ENCODE measurements at regions not wholly inside any gene's neighbourhood (a gene's known extent, or its start where the extent isn't known, plus 50 kb on each side); places are given as distances from the start of the nearest gene placed in this dataset.

DNA sequence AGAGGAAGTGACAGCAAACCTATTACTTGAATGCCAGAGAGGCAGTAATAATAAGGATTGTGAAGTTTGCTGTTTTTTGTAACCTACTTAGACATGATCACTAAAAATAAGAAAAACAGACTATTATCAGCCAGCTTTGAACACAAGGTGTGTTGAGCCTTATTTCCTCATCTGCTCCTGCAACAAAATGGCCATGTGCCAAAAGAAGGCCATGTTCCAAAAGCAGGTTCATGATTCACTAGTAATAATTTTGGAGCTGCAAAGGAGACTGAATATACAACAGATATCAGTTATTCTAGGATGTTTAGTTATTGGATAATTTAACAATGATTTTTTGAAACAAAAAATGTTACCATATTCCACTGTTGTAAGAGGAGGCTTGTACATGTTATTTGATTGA lies 578.7 kb downstream of the SQOR start:
- DNase-seq (ENCODE audit: low spot score): no peak
- no TSS peak for BruUV-seq (replicated peaks)
- no peak overlapping the region for H3K4me3 ChIP-seq (replicated peaks in 1 of 3; ENCODE audit: insufficient read depth in 1 of 3, low read depth in 2 of 3, low read length in 3 of 3)
- no peaks in the 10 kb centered on the region for H3K4me1 ChIP-seq (ENCODE audit: insufficient read depth, low read length)
- no peaks in the 10 kb centered on the region for H3K27me3 ChIP-seq (ENCODE audit: control insufficient read depth in 1 of 2, insufficient read depth in 2 of 2, low read length in 2 of 2)
- H4K20me1 ChIP-seq (ENCODE audit: insufficient read depth, low read length): no peaks in the 10 kb centered on the region
- H3K4me2 ChIP-seq (ENCODE audit: low read depth, low read length): no peak overlapping the region
- peaks cover 75% of the 10 kb centered on the region for H3K9me3 ChIP-seq (ENCODE audit: low read length)
- no peaks in the 10 kb centered on the region for H3K36me3 ChIP-seq (replicated peaks in 1 of 2; ENCODE audit: control insufficient read depth in 1 of 2, insufficient read depth in 2 of 2, low read length in 2 of 2)
- no peak for ATAC-seq
- in situ Hi-C loops (cut with HindIII; ENCODE audit: extremely low pct_ligation_motif_present, low pct_unique_long_range_greater_than_20kb): no loop called here
- CTCF ChIA-PET (ENCODE audit: low intra/inter-chr PET ratio, low total read pairs): no interaction called here
- no peak overlapping the region for H2AFZ ChIP-seq (ENCODE audit: low read length)
- TF ChIP-seq ZNF619 (CRISPR knock-in tag; IDR thresholded peaks at IDR 0.05): no peak
- TF ChIP-seq ZNF343 (CRISPR knock-in tag; IDR thresholded peaks at IDR 0.05): no peak
- TF ChIP-seq GABPA (IDR thresholded peaks at IDR 0.05; ENCODE audit: low read depth, low read length): no peak
- no peak for TF ChIP-seq GABPA (CRISPR knock-in tag; IDR thresholded peaks at IDR 0.05; ENCODE audit: low read depth)
- TF ChIP-seq, protein P1, sequence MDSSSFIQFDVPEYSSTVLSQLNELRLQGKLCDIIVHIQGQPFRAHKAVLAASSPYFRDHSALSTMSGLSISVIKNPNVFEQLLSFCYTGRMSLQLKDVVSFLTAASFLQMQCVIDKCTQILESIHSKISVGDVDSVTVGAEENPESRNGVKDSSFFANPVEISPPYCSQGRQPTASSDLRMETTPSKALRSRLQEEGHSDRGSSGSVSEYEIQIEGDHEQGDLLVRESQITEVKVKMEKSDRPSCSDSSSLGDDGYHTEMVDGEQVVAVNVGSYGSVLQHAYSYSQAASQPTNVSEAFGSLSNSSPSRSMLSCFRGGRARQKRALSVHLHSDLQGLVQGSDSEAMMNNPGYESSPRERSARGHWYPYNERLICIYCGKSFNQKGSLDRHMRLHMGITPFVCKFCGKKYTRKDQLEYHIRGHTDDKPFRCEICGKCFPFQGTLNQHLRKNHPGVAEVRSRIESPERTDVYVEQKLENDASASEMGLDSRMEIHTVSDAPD (CRISPR knock-in tag; IDR thresholded peaks at IDR 0.05): no peak
- TF ChIP-seq, protein P2, sequence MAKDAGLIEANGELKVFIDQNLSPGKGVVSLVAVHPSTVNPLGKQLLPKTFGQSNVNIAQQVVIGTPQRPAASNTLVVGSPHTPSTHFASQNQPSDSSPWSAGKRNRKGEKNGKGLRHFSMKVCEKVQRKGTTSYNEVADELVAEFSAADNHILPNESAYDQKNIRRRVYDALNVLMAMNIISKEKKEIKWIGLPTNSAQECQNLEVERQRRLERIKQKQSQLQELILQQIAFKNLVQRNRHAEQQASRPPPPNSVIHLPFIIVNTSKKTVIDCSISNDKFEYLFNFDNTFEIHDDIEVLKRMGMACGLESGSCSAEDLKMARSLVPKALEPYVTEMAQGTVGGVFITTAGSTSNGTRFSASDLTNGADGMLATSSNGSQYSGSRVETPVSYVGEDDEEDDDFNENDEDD (CRISPR knock-in tag; IDR thresholded peaks at IDR 0.05; ENCODE audit: borderline replicate concordance): no peak
- no peak for TF ChIP-seq NCOA2 (CRISPR knock-in tag; IDR thresholded peaks at IDR 0.05)
- TF ChIP-seq RORA (CRISPR knock-in tag; IDR thresholded peaks at IDR 0.05): no peak
- POLR2A ChIA-PET: no interaction called here
- H3K9ac ChIP-seq (ENCODE audit: insufficient read depth, low read depth, low read length): no peak overlapping the region
- H3K27ac ChIP-seq (ENCODE audit: extremely low read length, insufficient read depth, low read length): no peak overlapping the region
- no peak for FAIRE-seq
- H3K79me2 ChIP-seq (ENCODE audit: insufficient read depth, low read length): no peaks in the 10 kb centered on the region
- intact Hi-C loops (cut with micrococcal nuclease; ENCODE audit: unreplicated experiment): no loop called here

DNA sequence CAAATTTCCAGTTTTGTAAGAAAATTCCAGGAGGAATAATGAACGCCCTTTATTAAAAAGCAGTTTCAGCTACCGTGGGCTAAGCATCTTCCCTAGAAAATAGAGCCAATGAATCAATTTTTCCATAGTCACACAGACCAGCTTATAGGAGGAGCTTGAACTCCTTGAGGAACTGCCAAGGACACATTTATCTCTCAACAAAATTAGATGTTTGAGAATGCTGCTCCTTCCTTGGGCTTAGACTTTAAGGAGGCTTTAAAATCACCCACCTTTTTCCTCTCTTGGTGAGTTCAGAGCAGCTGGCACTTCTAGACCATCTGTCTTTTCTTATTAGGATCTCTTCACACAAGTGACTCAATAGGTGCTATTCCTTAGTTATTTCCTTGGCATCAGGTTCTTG lies 588.0 kb downstream of the SQOR start:
- ATAC-seq (no peak), DNase-seq (ENCODE audit: low spot score) (no peak), FAIRE-seq (no peak)
- Histone ChIP-seq H3K4me1 (ENCODE audit: insufficient read depth, low read length) (no peaks in the 10 kb centered on the region), H4K20me1 (ENCODE audit: insufficient read depth, low read length) (no peaks in the 10 kb centered on the region), H3K27ac (ENCODE audit: extremely low read length, insufficient read depth, low read length) (no peak overlapping the region), H3K36me3 (replicated peaks in 1 of 2; ENCODE audit: control insufficient read depth in 1 of 2, insufficient read depth in 2 of 2, low read length in 2 of 2) (no peaks in the 10 kb centered on the region), H3K27me3 (ENCODE audit: control insufficient read depth in 1 of 2, insufficient read depth in 2 of 2, low read length in 2 of 2) (no peaks in the 10 kb centered on the region; a peak in 1 of 5 replicates), H3K4me3 (replicated peaks in 1 of 3; ENCODE audit: insufficient read depth in 1 of 3, low read depth in 2 of 3, low read length in 3 of 3) (no peak overlapping the region), H3K9me3 (ENCODE audit: low read length) (peaks cover 67% of the 10 kb centered on the region), H3K4me2 (ENCODE audit: low read depth, low read length) (no peak overlapping the region), H2AFZ (ENCODE audit: low read length) (no peak overlapping the region), H3K79me2 (ENCODE audit: insufficient read depth, low read length) (no peaks in the 10 kb centered on the region), H3K9ac (ENCODE audit: insufficient read depth, low read depth, low read length) (no peak overlapping the region)
- 0% methylated on average over 2 of the region's 2 CpGs for WGBS (ENCODE audit: low lambda C conversion rate)
- intact Hi-C loops (cut with micrococcal nuclease; ENCODE audit: unreplicated experiment): no loop called here
- BruUV-seq (replicated peaks): no TSS peak
- in situ Hi-C loops (cut with HindIII; ENCODE audit: extremely low pct_ligation_motif_present, low pct_unique_long_range_greater_than_20kb): no loop called here
- ChIA-PET POLR2A (no interaction called here), CTCF (ENCODE audit: low intra/inter-chr PET ratio, low total read pairs) (no interaction called here)
- TF ChIP-seq, protein P3, sequence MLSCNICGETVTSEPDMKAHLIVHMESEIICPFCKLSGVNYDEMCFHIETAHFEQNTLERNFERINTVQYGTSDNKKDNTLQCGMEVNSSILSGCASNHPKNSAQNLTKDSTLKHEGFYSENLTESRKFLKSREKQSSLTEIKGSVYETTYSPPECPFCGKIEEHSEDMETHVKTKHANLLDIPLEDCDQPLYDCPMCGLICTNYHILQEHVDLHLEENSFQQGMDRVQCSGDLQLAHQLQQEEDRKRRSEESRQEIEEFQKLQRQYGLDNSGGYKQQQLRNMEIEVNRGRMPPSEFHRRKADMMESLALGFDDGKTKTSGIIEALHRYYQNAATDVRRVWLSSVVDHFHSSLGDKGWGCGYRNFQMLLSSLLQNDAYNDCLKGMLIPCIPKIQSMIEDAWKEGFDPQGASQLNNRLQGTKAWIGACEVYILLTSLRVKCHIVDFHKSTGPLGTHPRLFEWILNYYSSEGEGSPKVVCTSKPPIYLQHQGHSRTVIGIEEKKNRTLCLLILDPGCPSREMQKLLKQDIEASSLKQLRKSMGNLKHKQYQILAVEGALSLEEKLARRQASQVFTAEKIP (CRISPR knock-in tag; IDR thresholded peaks at IDR 0.05; ENCODE audit: borderline replicate concordance): no peak
- TF ChIP-seq TCF7 (IDR thresholded peaks at IDR 0.05; ENCODE audit: low read depth): no peak
- no peak for TF ChIP-seq KDM3A (CRISPR knock-in tag; IDR thresholded peaks at IDR 0.05; ENCODE audit: low read depth)
- no peak for TF ChIP-seq ZNF10 (CRISPR knock-in tag; IDR thresholded peaks at IDR 0.05; ENCODE audit: borderline replicate concordance, low read depth)
- no peak for TF ChIP-seq SNAPC2 (CRISPR knock-in tag; IDR thresholded peaks at IDR 0.05)
- TF ChIP-seq, protein P4, sequence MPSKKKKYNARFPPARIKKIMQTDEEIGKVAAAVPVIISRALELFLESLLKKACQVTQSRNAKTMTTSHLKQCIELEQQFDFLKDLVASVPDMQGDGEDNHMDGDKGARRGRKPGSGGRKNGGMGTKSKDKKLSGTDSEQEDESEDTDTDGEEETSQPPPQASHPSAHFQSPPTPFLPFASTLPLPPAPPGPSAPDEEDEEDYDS (CRISPR knock-in tag; IDR thresholded peaks at IDR 0.05): no peak
- TF ChIP-seq SOX5 (CRISPR knock-in tag; IDR thresholded peaks at IDR 0.05; ENCODE audit: borderline replicate concordance): no peak
- no peak for TF ChIP-seq ZSCAN29 (CRISPR knock-in tag; conservative IDR thresholded peaks at IDR 0.05)
- TF ChIP-seq ZNF546 (CRISPR knock-in tag; conservative IDR thresholded peaks at IDR 0.05): no peak
- no peak for TF ChIP-seq SNRNP70 (IDR thresholded peaks at IDR 0.05; ENCODE audit: low read depth, low read length)
